Right lobe of liver (tissue), 4 donors: ENCODE measurements at regions not wholly inside any gene's neighbourhood (a gene's known extent, or its start where the extent isn't known, plus 50 kb on each side); places are given as distances from the start of the nearest gene placed in this dataset.

ENCODE experiments used
- POLR2A ChIP-seq: fragments of 450-650 bp; IDR thresholded peaks from one replicate; pipeline ENCODE4 v1.6.1; 2017; ENCODE audit warnings: antibody characterized with exemption, mild to moderate bottlenecking
- TF ChIP-seq, protein P1 (sequence below), 4 donors: fragments of 200-600 bp in 3 of 4; fragments of 450-650 bp in 1 of 4; IDR thresholded peaks; one replicate each; pipeline versions ENCODE4 v1.5.1 to v1.8.0; 2016 to 2022; ENCODE audit warnings: antibody characterized with exemption in 4 of 4, mild to moderate bottlenecking in 2 of 4
- donor health status: DM: no; HTN: no; CAD: no.
- donor health status: DM: no; HTN: no; CAD: no.
- donor health status: DM: no; HTN: yes; CAD: no.

DNA sequence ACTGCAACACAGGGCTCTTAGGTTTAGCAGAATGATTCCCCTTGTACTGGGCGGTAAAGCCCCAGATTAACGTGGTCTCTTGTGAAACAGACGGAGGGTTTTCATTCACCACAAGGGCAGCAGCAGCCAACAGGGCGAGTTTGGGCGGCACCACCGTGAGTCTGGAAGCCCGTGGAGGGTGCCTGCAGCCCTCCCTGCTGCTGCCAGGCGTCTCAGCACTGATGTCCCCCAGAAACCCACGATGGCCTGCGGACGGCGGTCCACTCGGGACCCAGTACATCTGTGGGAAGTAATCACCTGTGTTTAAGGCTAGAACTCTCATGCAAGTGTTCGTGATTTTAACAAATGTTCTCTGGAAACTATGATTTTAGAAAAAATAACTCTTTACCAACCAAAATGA, 67.8 kb downstream of the IRX2 start:
- TF ChIP-seq, protein P1, sequence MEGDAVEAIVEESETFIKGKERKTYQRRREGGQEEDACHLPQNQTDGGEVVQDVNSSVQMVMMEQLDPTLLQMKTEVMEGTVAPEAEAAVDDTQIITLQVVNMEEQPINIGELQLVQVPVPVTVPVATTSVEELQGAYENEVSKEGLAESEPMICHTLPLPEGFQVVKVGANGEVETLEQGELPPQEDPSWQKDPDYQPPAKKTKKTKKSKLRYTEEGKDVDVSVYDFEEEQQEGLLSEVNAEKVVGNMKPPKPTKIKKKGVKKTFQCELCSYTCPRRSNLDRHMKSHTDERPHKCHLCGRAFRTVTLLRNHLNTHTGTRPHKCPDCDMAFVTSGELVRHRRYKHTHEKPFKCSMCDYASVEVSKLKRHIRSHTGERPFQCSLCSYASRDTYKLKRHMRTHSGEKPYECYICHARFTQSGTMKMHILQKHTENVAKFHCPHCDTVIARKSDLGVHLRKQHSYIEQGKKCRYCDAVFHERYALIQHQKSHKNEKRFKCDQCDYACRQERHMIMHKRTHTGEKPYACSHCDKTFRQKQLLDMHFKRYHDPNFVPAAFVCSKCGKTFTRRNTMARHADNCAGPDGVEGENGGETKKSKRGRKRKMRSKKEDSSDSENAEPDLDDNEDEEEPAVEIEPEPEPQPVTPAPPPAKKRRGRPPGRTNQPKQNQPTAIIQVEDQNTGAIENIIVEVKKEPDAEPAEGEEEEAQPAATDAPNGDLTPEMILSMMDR (IDR thresholded peaks at IDR 0.05): no peak
- no peak for TF ChIP-seq POLR2A
